ENCODE measurements at regions not wholly inside any gene's neighbourhood (a gene's known extent, or its start where the extent isn't known, plus 50 kb on each side); places are given as distances from the start of the nearest gene placed in this dataset.

DNA sequence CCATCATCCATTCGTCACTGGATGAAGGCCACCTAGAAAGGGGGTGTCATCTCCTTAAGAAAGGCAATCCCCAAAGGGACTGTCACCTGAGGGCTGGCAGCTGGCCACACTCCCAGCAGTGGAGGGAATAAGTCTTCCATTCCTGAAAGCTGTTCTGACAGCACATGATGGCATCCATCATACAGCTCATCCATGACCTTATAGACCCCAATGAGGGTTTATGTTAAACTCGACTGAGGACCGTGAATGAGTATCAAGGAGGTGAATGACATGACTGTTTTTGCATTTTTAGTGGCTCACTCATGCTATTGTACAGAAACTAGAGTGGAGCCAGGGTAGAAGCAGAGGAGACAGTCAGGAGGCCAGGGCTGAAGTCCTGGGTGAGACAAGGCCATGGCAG, 203.1 kb upstream of the CNR1 start:
- Histone ChIP-seq H3K4me3 (no peak overlapping the region), H3K36me3 (no peaks in the 10 kb centered on the region), H3K9me3 (replicated peaks) (no peaks in the 10 kb centered on the region), H3K4me1 (no peaks in the 10 kb centered on the region), H3K27me3 (ENCODE audit: low read depth) (no peaks in the 10 kb centered on the region), H3K27ac (replicated peaks) (no peak overlapping the region)
- intact Hi-C loops (cut with micrococcal nuclease), result no loop called here
- TF ChIP-seq, protein P1, sequence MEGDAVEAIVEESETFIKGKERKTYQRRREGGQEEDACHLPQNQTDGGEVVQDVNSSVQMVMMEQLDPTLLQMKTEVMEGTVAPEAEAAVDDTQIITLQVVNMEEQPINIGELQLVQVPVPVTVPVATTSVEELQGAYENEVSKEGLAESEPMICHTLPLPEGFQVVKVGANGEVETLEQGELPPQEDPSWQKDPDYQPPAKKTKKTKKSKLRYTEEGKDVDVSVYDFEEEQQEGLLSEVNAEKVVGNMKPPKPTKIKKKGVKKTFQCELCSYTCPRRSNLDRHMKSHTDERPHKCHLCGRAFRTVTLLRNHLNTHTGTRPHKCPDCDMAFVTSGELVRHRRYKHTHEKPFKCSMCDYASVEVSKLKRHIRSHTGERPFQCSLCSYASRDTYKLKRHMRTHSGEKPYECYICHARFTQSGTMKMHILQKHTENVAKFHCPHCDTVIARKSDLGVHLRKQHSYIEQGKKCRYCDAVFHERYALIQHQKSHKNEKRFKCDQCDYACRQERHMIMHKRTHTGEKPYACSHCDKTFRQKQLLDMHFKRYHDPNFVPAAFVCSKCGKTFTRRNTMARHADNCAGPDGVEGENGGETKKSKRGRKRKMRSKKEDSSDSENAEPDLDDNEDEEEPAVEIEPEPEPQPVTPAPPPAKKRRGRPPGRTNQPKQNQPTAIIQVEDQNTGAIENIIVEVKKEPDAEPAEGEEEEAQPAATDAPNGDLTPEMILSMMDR (IDR thresholded peaks at IDR 0.05; ENCODE audit: borderline replicate concordance), result no peak
- no peak for DNase-seq

DNA sequence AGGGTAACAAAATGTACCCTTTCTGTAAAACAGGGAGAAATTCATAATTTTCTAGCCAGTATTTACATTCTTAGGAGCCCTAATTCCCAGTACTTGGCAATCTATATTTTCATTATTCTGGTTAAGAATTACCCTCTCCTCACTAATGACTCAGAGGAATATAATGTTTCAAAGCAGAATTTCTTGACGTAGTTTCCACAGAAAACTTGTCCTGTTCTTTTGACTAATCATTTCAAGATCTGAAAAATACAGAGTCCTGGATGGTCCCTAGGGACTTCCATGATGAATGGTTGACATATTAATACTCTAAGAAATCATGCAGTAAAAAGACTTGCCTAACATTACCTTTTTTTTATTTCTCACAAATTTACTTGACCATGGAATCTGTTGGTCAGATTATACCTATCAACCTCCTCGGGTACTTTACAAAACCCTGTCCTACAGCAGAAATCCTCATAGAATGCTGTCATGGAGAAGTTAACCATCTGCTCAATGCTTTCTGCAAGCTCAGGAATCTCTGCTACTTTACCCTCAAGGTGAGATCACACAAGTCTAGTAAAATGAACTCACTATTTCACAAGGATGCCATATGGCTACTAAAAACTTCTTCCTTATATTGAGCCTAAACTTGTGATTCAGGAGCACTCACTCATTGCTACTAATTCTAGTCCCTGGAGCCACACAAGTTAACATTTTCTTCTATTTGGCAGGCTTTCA, 202.1 kb upstream of the CNR1 start:
- Histone ChIP-seq H3K4me1 (no peaks in the 10 kb centered on the region), H3K36me3 (no peaks in the 10 kb centered on the region), H3K27me3 (ENCODE audit: low read depth) (no peaks in the 10 kb centered on the region), H3K4me3 (no peak overlapping the region), H3K27ac (replicated peaks) (no peak overlapping the region), H3K9me3 (replicated peaks) (no peaks in the 10 kb centered on the region)
- intact Hi-C loops (cut with micrococcal nuclease), result no loop called here
- DNase-seq, result no peak
- TF ChIP-seq, protein P1 (IDR thresholded peaks at IDR 0.05; ENCODE audit: borderline replicate concordance), result no peak

- H3K27me3 ChIP-seq (ENCODE audit: low read depth), result no peaks in the 10 kb centered on the region
- H3K36me3 ChIP-seq, result no peaks in the 10 kb centered on the region
- no peak overlapping the region for H3K27ac ChIP-seq (replicated peaks)
- H3K4me3 ChIP-seq, result no peak overlapping the region
- TF ChIP-seq, protein P1 (IDR thresholded peaks at IDR 0.05; ENCODE audit: borderline replicate concordance), result no peak
- DNase-seq, result no peak
- intact Hi-C loops (cut with micrococcal nuclease), result no loop called here
- no peaks in the 10 kb centered on the region for H3K9me3 ChIP-seq (replicated peaks)
- no peaks in the 10 kb centered on the region for H3K4me1 ChIP-seq
These were observed 201.1 kb upstream of the CNR1 start for GRCh38 chr6:88367248-88367647.

GRCh38 chr6:88366672-88367071, 200.5 kb upstream of the CNR1 start:
- intact Hi-C loops (cut with micrococcal nuclease), result no loop called here
- Histone ChIP-seq H3K4me1 (no peaks in the 10 kb centered on the region), H3K27me3 (ENCODE audit: low read depth) (no peaks in the 10 kb centered on the region), H3K36me3 (no peaks in the 10 kb centered on the region), H3K9me3 (replicated peaks) (no peaks in the 10 kb centered on the region), H3K27ac (replicated peaks) (no peak overlapping the region), H3K4me3 (no peak overlapping the region)
- no peak for DNase-seq
- TF ChIP-seq, protein P1 (IDR thresholded peaks at IDR 0.05; ENCODE audit: borderline replicate concordance), result no peak

- Histone ChIP-seq H3K9me3 (replicated peaks) (no peaks in the 10 kb centered on the region), H3K4me3 (no peak overlapping the region), H3K36me3 (no peaks in the 10 kb centered on the region), H3K4me1 (no peaks in the 10 kb centered on the region), H3K27me3 (ENCODE audit: low read depth) (no peaks in the 10 kb centered on the region), H3K27ac (replicated peaks) (no peak overlapping the region)
- intact Hi-C loops (cut with micrococcal nuclease), result no loop called here
- DNase-seq, result no peak
- TF ChIP-seq, protein P1 (IDR thresholded peaks at IDR 0.05; ENCODE audit: borderline replicate concordance), result no peak
These were observed 199.5 kb upstream of the CNR1 start for GRCh38 chr6:88365656-88366055.

All from left ventricle myocardium inferior (tissue), 1 donor.